Lung (tissue), 11 donors: ENCODE measurements at regions not wholly inside any gene's neighbourhood (a gene's known extent, or its start where the extent isn't known, plus 50 kb on each side); places are given as distances from the start of the nearest gene placed in this dataset.

Experiments
- ATAC-seq: fragments of 200-7000 bp; cut with Tn5 transposase; one replicate; pipeline ENCODE4 v1.9.1; 2020; ENCODE audit warnings: moderate number of reproducible peaks; ENCODE audit not compliant: insufficient read depth, low FRiP score
- DNase-seq, 3 donors: peaks; one replicate each; pipeline ENCODE4 v3.0.0-alpha.2; 2013 to 2017
- H3K27ac ChIP-seq, 2 donors: one replicate each; pipeline ENCODE4 v1.5.1; 2013; ENCODE audit warnings: mild to moderate bottlenecking in 2 of 2, moderate library complexity in 2 of 2, control low read depth in 1 of 2, inconsistent platforms in 1 of 2, low read depth in 1 of 2, low read length in 1 of 2
- H3K27me3 ChIP-seq, 3 donors: one replicate each; pipeline ENCODE4 v1.5.1; 2013; ENCODE audit warnings: low read length in 2 of 3; ENCODE audit not compliant: control insufficient read depth in 3 of 3, insufficient read depth in 3 of 3
- H3K36me3 ChIP-seq, 4 donors: one replicate each; pipeline ENCODE4 v1.5.1; 2013; ENCODE audit warnings: low read length in 4 of 4, mild to moderate bottlenecking in 1 of 4, moderate library complexity in 1 of 4; ENCODE audit not compliant: control insufficient read depth in 4 of 4, insufficient read depth in 4 of 4
- H3K4me1 ChIP-seq, 5 donors: one replicate each; pipeline ENCODE4 v1.5.1; 2013; ENCODE audit warnings: low read length in 5 of 5, mild to moderate bottlenecking in 2 of 5, moderate library complexity in 1 of 5; ENCODE audit not compliant: control insufficient read depth in 5 of 5, insufficient read depth in 5 of 5
- H3K4me3 ChIP-seq: one replicate; pipeline ENCODE4 v1.5.1; 2013; ENCODE audit warnings: mild to moderate bottlenecking, control low read depth, moderate library complexity
- H3K9ac ChIP-seq, 2 donors: one replicate each; pipeline ENCODE4 v1.5.1; 2013; ENCODE audit warnings: low read length in 2 of 2, control low read depth in 1 of 2; ENCODE audit not compliant: insufficient read depth in 1 of 2
- H3K9me3 ChIP-seq, 4 donors: one replicate each; pipeline ENCODE4 v1.5.1; 2013; ENCODE audit warnings: low read length in 3 of 4, mild to moderate bottlenecking in 1 of 4, moderate library complexity in 1 of 4; ENCODE audit not compliant: control insufficient read depth in 4 of 4, insufficient read depth in 3 of 4
- WGBS, 2 donors: extraction: QIAGEN DNeasy Blood & Tissue Kit; methylation state at CpG; one replicate each; pipeline ENCODE4 v1.1.7; 2013; 5-methylcytosine and 5-hydroxymethylcytosine counted together
- TF ChIP-seq, protein P1 (sequence below): IDR thresholded peaks from 2 replicates; pipeline ENCODE4 v1.5.1; 2012; ENCODE audit warnings: mild to moderate bottlenecking; ENCODE audit errors: control extremely low read depth, extremely low read depth
- donor health status: control.
- donor health status: control.
- donor health status: Bipolar disorder and iron deficiency.
- donor health status: healthy.
- donor health status: DM: yes; HTN: yes; CAD: no.

DNA sequence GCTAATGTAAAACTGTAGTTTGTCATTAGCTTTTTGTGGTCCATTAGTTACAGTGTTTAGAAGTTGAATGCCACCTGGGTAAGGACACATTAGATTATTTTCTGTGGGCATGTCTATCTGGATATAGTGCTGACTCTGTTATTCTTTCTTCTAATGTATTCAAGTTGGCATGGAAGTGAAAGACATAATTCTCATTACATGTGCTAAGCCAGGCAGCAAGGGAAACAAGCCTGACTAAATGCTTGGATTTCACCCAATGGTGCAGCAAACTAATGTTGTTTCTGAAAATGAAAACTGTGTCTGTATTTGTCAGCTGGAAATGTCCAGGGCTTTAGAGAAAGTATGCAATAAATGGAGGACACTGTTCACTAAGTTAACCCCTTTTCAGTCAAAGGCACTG is 100.7 kb downstream of the NUP35 start:
- H3K9ac ChIP-seq = no peak overlapping the region
- no peaks in the 10 kb centered on the region for H3K9me3 ChIP-seq
- TF ChIP-seq, protein P1, sequence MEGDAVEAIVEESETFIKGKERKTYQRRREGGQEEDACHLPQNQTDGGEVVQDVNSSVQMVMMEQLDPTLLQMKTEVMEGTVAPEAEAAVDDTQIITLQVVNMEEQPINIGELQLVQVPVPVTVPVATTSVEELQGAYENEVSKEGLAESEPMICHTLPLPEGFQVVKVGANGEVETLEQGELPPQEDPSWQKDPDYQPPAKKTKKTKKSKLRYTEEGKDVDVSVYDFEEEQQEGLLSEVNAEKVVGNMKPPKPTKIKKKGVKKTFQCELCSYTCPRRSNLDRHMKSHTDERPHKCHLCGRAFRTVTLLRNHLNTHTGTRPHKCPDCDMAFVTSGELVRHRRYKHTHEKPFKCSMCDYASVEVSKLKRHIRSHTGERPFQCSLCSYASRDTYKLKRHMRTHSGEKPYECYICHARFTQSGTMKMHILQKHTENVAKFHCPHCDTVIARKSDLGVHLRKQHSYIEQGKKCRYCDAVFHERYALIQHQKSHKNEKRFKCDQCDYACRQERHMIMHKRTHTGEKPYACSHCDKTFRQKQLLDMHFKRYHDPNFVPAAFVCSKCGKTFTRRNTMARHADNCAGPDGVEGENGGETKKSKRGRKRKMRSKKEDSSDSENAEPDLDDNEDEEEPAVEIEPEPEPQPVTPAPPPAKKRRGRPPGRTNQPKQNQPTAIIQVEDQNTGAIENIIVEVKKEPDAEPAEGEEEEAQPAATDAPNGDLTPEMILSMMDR = no peak
- H3K27ac ChIP-seq = no peak overlapping the region
- ATAC-seq = no peak
- peak in 2 of 3 donors; percentile 42 to 76 for DNase-seq
- peaks cover 0 to 14% (median 0%) of the 10 kb centered on the region in 5 donors for H3K4me1 ChIP-seq
- no peak overlapping the region for H3K4me3 ChIP-seq
- no peaks in the 10 kb centered on the region for H3K27me3 ChIP-seq
- no peaks in the 10 kb centered on the region for H3K36me3 ChIP-seq

DNA sequence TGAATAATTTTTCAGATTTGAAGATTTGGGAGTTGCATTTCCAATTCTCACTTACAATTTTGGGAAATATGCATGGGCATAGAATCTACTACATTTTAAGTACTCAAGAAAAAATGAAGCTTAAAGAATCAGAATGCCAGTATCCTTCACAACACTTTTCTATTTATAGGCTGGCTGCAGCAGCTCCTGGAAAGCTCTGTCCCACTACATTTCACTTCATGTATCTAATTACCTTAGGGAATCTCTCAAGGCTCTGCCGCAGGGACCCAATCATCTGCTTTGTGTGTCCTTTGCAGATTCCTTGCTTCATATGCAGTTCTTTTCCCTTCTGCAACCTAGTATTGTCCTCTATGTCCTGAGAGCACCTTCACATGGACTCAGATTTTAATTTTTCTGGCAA is 102.9 kb downstream of the NUP35 start:
- no peak for ATAC-seq
- 87 to 95% methylated on average over 1 of the region's 1 CpG for WGBS, 2 donors
- Histone ChIP-seq H3K9ac (no peak overlapping the region), H3K4me3 (no peak overlapping the region), H3K9me3 (no peaks in the 10 kb centered on the region), H3K27me3 (no peaks in the 10 kb centered on the region), H3K4me1 (peaks cover 0 to 11% (median 2%) of the 10 kb centered on the region in 5 donors), H3K36me3 (no peaks in the 10 kb centered on the region), H3K27ac (no peak overlapping the region)
- DNase-seq = no peak
- TF ChIP-seq, protein P1 = no peak

GRCh38 chr2:183229386-183229785 is 105.1 kb downstream of the NUP35 start:
- H3K27me3 ChIP-seq = no peaks in the 10 kb centered on the region
- peaks cover 0 to 16% (median 5%) of the 10 kb centered on the region in 5 donors for H3K4me1 ChIP-seq
- no peak overlapping the region for H3K27ac ChIP-seq
- H3K9me3 ChIP-seq = no peaks in the 10 kb centered on the region
- H3K4me3 ChIP-seq = no peak overlapping the region
- H3K36me3 ChIP-seq = no peaks in the 10 kb centered on the region
- DNase-seq (no peak), ATAC-seq (no peak)
- no peak overlapping the region for H3K9ac ChIP-seq
- TF ChIP-seq, protein P1 = no peak
- WGBS, 2 donors = 87 to 92% methylated on average over 2 of the region's 2 CpGs

DNA sequence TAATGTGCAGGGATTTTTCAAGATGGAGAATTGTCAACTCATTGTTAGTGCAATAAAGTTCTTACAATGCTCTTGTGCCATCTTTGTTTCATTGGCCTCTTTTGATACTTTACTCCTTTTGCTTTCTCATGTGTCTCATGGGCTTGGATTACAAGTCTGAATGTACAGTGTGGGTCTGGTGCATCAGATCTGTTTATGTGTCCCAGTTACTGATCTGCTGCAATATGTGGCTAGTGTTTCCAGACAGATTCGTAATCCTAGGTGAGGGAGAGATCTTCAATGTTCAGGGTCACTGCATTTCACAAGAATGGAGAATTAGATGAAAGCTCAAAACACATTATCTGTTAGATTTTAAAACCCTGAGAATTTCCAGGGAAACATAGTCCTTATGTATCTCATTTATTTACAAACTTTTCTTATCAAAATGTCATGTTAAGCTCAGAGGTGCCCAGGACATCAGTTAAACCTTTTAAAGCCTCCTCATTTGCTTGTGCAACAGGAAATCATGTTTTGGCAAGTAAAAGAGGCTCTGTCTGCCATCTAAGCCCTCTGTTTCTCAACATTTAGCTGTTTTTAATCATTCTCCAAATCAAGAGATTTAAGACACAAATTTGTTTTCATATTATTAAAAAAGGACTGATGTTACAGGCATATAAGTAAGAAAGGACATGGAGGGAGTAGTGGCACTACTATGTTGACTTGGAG is 108.1 kb downstream of the NUP35 start:
- Histone ChIP-seq H3K36me3 (no peaks in the 10 kb centered on the region), H3K27me3 (no peaks in the 10 kb centered on the region), H3K27ac (no peak overlapping the region), H3K4me3 (no peak overlapping the region), H3K9ac (no peak overlapping the region), H3K4me1 (peaks cover 0 to 7% (median 1%) of the 10 kb centered on the region in 5 donors), H3K9me3 (no peaks in the 10 kb centered on the region)
- DNase-seq (peak in 1 of 3 donors; percentile 50), ATAC-seq (no peak)
- 63 to 88% methylated on average over 1 of the region's 1 CpG for WGBS, 2 donors
- TF ChIP-seq, protein P1 = no peak
